ENCODE measurements at regions not wholly inside any gene's neighbourhood (a gene's known extent, or its start where the extent isn't known, plus 50 kb on each side); places are given as distances from the start of the nearest gene placed in this dataset.

- TF ChIP-seq FOXA1 (IDR thresholded peaks at IDR 0.05): no peak
- TF ChIP-seq, protein P1, sequence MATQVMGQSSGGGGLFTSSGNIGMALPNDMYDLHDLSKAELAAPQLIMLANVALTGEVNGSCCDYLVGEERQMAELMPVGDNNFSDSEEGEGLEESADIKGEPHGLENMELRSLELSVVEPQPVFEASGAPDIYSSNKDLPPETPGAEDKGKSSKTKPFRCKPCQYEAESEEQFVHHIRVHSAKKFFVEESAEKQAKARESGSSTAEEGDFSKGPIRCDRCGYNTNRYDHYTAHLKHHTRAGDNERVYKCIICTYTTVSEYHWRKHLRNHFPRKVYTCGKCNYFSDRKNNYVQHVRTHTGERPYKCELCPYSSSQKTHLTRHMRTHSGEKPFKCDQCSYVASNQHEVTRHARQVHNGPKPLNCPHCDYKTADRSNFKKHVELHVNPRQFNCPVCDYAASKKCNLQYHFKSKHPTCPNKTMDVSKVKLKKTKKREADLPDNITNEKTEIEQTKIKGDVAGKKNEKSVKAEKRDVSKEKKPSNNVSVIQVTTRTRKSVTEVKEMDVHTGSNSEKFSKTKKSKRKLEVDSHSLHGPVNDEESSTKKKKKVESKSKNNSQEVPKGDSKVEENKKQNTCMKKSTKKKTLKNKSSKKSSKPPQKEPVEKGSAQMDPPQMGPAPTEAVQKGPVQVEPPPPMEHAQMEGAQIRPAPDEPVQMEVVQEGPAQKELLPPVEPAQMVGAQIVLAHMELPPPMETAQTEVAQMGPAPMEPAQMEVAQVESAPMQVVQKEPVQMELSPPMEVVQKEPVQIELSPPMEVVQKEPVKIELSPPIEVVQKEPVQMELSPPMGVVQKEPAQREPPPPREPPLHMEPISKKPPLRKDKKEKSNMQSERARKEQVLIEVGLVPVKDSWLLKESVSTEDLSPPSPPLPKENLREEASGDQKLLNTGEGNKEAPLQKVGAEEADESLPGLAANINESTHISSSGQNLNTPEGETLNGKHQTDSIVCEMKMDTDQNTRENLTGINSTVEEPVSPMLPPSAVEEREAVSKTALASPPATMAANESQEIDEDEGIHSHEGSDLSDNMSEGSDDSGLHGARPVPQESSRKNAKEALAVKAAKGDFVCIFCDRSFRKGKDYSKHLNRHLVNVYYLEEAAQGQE (IDR thresholded peaks at IDR 0.05): no peak
- TF ChIP-seq, protein P2, sequence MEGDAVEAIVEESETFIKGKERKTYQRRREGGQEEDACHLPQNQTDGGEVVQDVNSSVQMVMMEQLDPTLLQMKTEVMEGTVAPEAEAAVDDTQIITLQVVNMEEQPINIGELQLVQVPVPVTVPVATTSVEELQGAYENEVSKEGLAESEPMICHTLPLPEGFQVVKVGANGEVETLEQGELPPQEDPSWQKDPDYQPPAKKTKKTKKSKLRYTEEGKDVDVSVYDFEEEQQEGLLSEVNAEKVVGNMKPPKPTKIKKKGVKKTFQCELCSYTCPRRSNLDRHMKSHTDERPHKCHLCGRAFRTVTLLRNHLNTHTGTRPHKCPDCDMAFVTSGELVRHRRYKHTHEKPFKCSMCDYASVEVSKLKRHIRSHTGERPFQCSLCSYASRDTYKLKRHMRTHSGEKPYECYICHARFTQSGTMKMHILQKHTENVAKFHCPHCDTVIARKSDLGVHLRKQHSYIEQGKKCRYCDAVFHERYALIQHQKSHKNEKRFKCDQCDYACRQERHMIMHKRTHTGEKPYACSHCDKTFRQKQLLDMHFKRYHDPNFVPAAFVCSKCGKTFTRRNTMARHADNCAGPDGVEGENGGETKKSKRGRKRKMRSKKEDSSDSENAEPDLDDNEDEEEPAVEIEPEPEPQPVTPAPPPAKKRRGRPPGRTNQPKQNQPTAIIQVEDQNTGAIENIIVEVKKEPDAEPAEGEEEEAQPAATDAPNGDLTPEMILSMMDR (IDR thresholded peaks at IDR 0.05; ENCODE audit: low read depth, low read length, missing input control): no peak
- TF ChIP-seq, protein P3, sequence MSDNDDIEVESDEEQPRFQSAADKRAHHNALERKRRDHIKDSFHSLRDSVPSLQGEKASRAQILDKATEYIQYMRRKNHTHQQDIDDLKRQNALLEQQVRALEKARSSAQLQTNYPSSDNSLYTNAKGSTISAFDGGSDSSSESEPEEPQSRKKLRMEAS (IDR thresholded peaks at IDR 0.05): no peak
- no peak for TF ChIP-seq ATF3 (IDR thresholded peaks at IDR 0.05)
- no peak for TF ChIP-seq GABPA (IDR thresholded peaks at IDR 0.05 in 1 of 2, conservative IDR thresholded peaks at IDR 0.05 in 1 of 2)
These were observed 172.4 kb downstream of the EMP1 start for GRCh38 chr12:13368971-13369370.

Measured in liver (tissue), 3 donors.